ENCODE measurements at regions not wholly inside any gene's neighbourhood (a gene's known extent, or its start where the extent isn't known, plus 50 kb on each side); places are given as distances from the start of the nearest gene placed in this dataset.

DNA sequence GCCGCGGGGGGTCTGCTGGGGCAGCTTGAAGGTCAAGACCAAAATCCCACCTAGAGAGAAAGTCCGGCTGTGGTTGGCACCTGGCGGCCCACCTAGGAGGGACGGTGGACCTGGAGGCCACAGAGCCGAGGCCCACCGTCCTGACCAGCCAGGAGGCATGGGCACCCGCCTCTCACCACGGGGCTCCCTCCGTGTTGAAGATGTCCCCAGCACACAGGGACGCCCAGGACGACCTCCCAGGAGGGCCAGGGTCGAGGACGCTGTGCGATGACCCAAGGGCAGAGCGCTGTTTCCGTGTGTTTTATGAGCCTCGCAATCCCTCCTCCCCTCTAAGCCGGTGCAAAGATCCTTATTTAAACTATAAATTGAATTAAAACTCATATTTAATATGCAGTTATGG is 131.2 kb downstream of the C16orf95 start:
- no peaks in the 10 kb centered on the region for H3K36me3 ChIP-seq (ENCODE audit: control insufficient read depth in 2 of 3, insufficient read depth in 3 of 3, low read length in 3 of 3)
- DNase-seq (no peak), FAIRE-seq (no peak)
- no peak overlapping the region for H3K4me3 ChIP-seq (ENCODE audit: low read length in 3 of 3)
- no peaks in the 10 kb centered on the region for H3K27me3 ChIP-seq (ENCODE audit: control insufficient read depth, insufficient read depth, low read length)
- H3K9me3 ChIP-seq (ENCODE audit: control insufficient read depth in 2 of 3, insufficient read depth in 1 of 3, low read length in 3 of 3) = peaks cover 2 to 13% (median 4%) of the 10 kb centered on the region in 3 donors
- H3K27ac ChIP-seq (ENCODE audit: low read depth in 2 of 2, low read length in 2 of 2) = no peak overlapping the region
- no peak overlapping the region for H3K9ac ChIP-seq (ENCODE audit: low read length in 3 of 3)
- intact Hi-C loops (cut with DNase I) = no loop called here
- H3K4me1 ChIP-seq (ENCODE audit: control insufficient read depth in 2 of 3, insufficient read depth in 2 of 3, low read depth in 1 of 3, low read length in 3 of 3) = no peaks in the 10 kb centered on the region
- TF ChIP-seq, protein P1, sequence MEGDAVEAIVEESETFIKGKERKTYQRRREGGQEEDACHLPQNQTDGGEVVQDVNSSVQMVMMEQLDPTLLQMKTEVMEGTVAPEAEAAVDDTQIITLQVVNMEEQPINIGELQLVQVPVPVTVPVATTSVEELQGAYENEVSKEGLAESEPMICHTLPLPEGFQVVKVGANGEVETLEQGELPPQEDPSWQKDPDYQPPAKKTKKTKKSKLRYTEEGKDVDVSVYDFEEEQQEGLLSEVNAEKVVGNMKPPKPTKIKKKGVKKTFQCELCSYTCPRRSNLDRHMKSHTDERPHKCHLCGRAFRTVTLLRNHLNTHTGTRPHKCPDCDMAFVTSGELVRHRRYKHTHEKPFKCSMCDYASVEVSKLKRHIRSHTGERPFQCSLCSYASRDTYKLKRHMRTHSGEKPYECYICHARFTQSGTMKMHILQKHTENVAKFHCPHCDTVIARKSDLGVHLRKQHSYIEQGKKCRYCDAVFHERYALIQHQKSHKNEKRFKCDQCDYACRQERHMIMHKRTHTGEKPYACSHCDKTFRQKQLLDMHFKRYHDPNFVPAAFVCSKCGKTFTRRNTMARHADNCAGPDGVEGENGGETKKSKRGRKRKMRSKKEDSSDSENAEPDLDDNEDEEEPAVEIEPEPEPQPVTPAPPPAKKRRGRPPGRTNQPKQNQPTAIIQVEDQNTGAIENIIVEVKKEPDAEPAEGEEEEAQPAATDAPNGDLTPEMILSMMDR (IDR thresholded peaks at IDR 0.05; ENCODE audit: borderline replicate concordance, extremely low read depth, insufficient read depth) = no peak

DNA sequence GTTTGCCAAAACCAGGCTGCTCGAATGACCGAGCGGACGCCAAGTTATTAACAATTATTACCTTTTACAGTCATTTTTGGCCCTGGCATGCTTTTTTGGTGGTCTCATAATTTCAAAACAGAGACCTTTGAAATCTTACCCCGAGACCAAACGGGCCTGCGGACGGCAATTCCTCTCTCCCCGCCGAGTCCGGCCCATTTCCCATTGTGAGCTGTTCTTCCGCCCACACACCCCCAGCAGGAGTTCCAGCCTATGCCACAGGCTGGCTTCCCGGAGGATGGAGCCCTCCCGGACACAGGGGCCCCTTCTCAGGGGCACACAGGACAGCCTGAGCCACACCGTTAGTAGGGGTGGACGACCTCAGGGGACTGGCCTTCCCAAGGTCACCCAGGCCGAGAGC is 130.7 kb downstream of the C16orf95 start:
- Histone ChIP-seq H3K4me3 (ENCODE audit: low read length in 3 of 3) (no peak overlapping the region), H3K27ac (ENCODE audit: low read depth in 2 of 2, low read length in 2 of 2) (no peak overlapping the region), H3K36me3 (ENCODE audit: control insufficient read depth in 2 of 3, insufficient read depth in 3 of 3, low read length in 3 of 3) (no peaks in the 10 kb centered on the region), H3K27me3 (ENCODE audit: control insufficient read depth, insufficient read depth, low read length) (no peaks in the 10 kb centered on the region), H3K4me1 (ENCODE audit: control insufficient read depth in 2 of 3, insufficient read depth in 2 of 3, low read depth in 1 of 3, low read length in 3 of 3) (no peaks in the 10 kb centered on the region), H3K9me3 (ENCODE audit: control insufficient read depth in 2 of 3, insufficient read depth in 1 of 3, low read length in 3 of 3) (peaks cover 2 to 13% (median 4%) of the 10 kb centered on the region in 3 donors), H3K9ac (ENCODE audit: low read length in 3 of 3) (no peak overlapping the region)
- DNase-seq (no peak), FAIRE-seq (no peak)
- intact Hi-C loops (cut with DNase I) = no loop called here
- TF ChIP-seq, protein P1 (IDR thresholded peaks at IDR 0.05; ENCODE audit: borderline replicate concordance, extremely low read depth, insufficient read depth) = no peak

DNA sequence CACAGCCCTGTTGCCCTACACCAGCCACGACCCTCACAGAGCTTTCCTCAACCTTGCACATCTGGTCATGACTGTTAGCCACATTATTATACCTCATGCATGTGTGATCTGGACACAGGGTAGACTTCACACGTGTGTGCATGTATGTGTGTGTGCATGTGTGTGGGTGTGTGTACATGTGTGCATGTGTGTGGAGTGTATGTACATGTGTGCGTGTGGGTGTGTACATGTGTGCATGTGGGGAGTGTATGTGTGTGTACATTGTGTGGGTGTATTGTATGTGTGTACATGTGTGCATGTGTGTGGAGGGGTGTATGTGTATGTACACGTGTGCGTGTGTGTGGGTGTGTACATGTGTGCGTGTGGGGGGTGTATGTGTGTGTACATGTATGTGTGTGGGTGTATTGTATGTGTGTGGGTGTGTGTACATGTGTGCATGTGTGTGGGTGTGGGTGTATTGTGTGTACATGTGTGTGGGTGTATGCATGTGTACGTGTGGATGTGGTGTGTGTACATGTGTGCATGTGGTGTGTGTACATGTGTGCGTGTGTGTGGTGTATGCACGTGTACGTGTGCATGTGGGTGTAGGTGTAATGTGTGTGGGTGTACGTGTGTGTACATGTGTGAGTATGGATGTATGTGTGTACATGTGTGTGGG is 130.2 kb downstream of the C16orf95 start:
- TF ChIP-seq, protein P1 (IDR thresholded peaks at IDR 0.05; ENCODE audit: borderline replicate concordance, extremely low read depth, insufficient read depth) = no peak
- H3K27me3 ChIP-seq (ENCODE audit: control insufficient read depth, insufficient read depth, low read length) = no peaks in the 10 kb centered on the region
- intact Hi-C loops (cut with DNase I) = no loop called here
- no peak for FAIRE-seq
- no peak overlapping the region for H3K9ac ChIP-seq (ENCODE audit: low read length in 3 of 3)
- peaks cover 2 to 13% (median 4%) of the 10 kb centered on the region in 3 donors for H3K9me3 ChIP-seq (ENCODE audit: control insufficient read depth in 2 of 3, insufficient read depth in 1 of 3, low read length in 3 of 3)
- no peak overlapping the region for H3K27ac ChIP-seq (ENCODE audit: low read depth in 2 of 2, low read length in 2 of 2)
- H3K4me1 ChIP-seq (ENCODE audit: control insufficient read depth in 2 of 3, insufficient read depth in 2 of 3, low read depth in 1 of 3, low read length in 3 of 3) = no peaks in the 10 kb centered on the region
- no peaks in the 10 kb centered on the region for H3K36me3 ChIP-seq (ENCODE audit: control insufficient read depth in 2 of 3, insufficient read depth in 3 of 3, low read length in 3 of 3)
- no peak overlapping the region for H3K4me3 ChIP-seq (ENCODE audit: low read length in 3 of 3)
- no peak for DNase-seq

DNA sequence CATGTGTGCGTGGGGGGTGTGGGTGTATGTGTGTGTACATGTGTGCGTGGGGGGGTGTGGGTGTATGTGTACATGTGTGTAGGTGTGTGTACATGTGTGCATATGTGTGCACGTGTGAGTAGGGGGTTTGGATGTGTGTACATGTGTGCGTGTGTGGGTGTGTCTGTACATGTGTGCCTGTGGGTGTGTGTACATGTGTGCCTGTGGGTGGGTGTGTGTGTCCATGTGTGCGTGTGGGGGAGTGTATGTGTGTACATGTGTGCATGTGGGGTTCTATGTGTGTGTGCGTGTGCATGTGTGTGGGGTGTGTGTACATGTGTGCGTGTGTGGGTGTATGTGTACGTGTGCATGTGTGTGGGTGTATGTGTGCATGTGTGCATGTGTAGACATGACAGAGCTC is 129.1 kb downstream of the C16orf95 start:
- Histone ChIP-seq H3K4me1 (ENCODE audit: control insufficient read depth in 2 of 3, insufficient read depth in 2 of 3, low read depth in 1 of 3, low read length in 3 of 3) (no peaks in the 10 kb centered on the region), H3K9ac (ENCODE audit: low read length in 3 of 3) (no peak overlapping the region), H3K27ac (ENCODE audit: low read depth in 2 of 2, low read length in 2 of 2) (no peak overlapping the region), H3K9me3 (ENCODE audit: control insufficient read depth in 2 of 3, insufficient read depth in 1 of 3, low read length in 3 of 3) (peaks cover 2 to 13% (median 4%) of the 10 kb centered on the region in 3 donors), H3K36me3 (ENCODE audit: control insufficient read depth in 2 of 3, insufficient read depth in 3 of 3, low read length in 3 of 3) (no peaks in the 10 kb centered on the region), H3K4me3 (ENCODE audit: low read length in 3 of 3) (peak overlapping the region in 1 of 3 donors; percentile 30), H3K27me3 (ENCODE audit: control insufficient read depth, insufficient read depth, low read length) (no peaks in the 10 kb centered on the region)
- FAIRE-seq = no peak
- TF ChIP-seq, protein P1 (IDR thresholded peaks at IDR 0.05; ENCODE audit: borderline replicate concordance, extremely low read depth, insufficient read depth) = no peak
- DNase-seq = no peak
- intact Hi-C loops (cut with DNase I) = no loop called here

Measured in kidney (tissue), 13 donors.